Fibroblast of skin of scalp (primary cell): ENCODE measurements at regions not wholly inside any gene's neighbourhood (a gene's known extent, or its start where the extent isn't known, plus 50 kb on each side); places are given as distances from the start of the nearest gene placed in this dataset.

ENCODE experiments used
- DNase-seq: peaks from one replicate; pipeline ENCODE4 v3.0.0-alpha.2; 2013

GRCh38 chr1:212526111-212526491 is 82.5 kb upstream of the ATF3 start:
- no peak for DNase-seq

DNA sequence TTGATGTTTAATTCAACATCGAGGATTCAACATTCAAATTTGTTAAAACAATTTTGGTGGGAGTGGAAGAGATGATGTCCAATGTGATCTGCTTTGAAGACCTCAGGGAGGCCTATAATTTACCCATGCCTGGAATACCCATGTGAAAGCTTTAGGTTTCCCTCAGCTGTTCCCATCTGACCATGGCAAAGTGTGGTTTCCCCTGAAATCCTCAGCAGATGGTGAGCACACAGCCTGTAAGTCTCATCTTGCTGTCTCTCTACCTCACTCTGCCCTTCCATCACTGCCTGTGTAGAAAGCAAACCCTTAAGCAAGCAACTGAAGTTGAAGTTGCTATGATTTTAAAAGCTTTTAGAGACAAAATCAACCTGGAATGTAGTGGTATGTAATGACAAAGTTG is 80.1 kb upstream of the ATF3 start:
- DNase-seq, result no peak

GRCh38 chr1:212529211-212529741 is 79.3 kb upstream of the ATF3 start:
- peak; percentile 65 for DNase-seq

DNA sequence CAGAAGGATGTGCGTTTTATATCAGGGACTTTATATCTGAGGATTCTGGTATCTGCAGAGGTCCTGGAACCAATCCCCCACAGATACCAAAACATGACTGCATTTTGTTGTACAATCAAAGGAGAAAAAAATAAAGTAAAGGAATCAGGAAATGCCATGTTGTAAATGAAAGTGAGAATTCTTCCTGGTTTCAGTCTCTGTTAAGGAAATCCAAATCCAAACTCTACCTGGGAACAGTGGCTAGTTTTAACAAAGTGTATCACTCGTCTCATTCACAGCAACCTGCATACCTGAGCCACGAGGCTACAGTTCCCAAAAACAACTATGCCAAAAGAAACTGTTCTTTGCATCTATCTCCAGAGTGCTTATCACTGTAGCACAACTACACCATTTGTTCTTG is 77.3 kb upstream of the ATF3 start:
- no peak for DNase-seq

DNA sequence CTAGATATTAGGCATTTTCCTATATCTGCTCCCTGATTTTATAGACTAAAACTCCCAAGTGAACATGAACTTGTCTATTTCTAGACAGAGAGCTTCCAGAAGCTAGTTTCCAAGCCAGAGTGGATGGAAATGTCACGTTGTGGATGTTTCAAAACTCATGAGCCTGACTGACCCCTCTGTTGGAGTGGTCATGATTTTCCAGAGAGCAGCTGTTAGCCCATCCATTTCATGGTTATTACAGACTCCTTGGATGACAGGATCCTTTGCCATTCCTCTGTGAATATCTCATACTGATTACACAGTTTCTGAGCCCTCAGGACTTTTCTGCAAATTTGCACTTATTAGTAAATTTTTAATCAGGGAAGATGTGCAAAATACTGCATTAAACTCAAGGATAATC is 76.8 kb upstream of the ATF3 start:
- no peak for DNase-seq

GRCh38 chr1:212532469-212533147 is 76.0 kb upstream of the ATF3 start:
- DNase-seq, result no peak

DNA sequence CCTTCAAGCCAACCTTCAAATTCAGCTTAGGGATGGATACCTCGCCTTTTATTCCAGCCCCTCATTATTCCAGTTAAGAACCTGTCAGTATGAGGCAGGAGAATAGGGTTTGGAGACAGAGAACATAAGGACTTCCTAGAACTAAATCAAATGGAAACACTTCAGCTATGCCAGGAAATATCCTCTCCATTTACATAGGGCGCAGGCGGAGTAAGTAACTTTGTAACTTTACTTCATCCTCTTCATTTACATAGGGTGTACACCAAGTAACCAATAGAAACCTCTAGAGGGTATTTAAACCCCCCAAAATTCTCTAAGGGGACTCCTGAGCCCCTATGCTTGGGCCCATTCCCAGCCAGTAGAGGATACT is 75.4 kb upstream of the ATF3 start:
- DNase-seq, result no peak

DNA sequence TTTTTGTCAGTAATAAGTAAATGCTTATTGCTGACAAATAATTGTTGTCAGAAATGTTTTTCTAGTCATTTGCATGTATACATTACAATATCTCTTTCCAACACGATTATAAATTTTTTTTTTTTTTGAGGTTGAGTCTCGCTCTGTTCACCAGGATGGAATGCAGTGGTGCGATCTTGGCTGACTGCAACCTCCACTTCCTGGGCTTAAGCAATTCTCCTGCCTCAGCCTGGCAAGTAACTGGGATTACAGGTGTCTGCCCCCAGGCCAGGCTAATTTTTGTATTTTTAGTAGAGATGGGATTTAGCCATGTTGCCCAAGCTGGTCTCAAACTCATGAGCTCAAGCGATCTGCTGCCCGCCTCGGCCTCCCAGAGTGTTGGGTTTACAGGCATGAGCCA is 72.0 kb upstream of the ATF3 start:
- DNase-seq, result no peak

GRCh38 chr1:212537610-212538009 is 71.0 kb upstream of the ATF3 start:
- no peak for DNase-seq

DNA sequence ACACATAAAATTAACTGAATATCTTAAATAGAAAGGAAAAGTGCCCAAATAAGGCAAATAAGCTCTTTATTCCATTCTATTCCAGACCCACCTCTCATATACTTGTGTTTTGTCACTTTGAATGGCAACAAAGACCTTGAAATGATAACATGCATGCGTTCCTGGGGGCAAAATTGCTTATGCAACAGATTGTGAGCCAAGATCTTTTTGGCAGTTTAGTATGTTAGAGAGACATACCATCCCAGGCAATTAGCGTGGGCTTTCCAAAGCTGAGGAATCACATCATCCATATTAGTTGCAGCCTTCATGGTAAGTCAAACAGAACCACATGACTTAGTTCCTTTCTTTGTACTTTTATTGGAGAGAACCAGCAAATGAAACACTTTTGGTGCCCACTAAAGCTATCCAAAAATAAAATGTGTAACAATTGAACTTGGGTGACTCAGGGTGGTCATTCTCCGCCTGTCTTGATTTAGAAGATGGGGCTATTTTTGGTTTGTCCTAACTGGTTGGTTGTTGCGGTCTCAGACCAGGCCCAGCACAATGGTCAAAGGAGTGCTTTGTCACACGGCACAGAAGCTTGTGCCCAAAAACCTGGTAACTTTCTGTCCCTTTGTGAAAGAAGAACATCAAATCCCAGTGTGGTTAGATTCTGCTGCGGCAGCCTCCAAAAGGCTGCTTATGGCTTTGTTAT is 68.7 kb upstream of the ATF3 start:
- no peak for DNase-seq

DNA sequence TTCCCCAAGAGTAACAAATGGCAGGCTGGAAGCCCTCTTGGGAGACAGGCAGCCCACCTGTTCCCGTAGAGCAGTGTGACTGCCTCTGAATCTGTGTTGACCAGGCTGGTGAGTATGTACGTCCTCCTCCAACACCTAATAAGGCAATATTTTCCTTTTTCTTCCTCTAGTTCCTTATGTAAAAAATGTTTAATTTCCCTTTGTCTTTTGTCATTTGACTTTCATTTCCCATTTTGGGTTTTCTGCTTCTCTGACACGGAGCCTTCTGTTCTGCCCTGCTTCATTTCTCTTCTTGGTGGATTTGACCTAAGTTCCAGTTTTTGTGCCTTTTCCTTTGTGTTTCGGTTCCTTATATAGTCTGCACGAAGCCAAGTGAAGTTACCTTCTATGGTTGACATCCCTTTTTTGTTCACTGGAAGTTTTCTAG is 65.8 kb upstream of the ATF3 start:
- no peak for DNase-seq

DNA sequence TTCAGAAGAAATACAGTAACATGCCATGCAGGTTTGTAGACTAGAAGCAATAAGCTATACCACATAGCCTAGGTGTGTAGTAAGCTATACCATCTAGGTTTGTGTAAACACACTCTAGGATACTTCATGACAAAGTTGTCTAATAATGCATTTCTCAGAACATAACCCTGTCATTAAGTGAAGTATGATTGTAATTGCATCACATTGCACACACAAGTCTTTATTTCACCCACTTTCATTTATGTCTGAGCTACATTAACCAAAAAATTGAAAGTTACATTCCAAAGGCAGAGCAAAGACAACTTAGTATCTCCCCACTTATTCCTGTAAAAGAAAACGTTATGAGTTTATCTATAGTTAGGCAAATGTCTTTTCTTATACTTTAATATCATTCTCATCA is 64.5 kb upstream of the ATF3 start:
- no peak for DNase-seq

GRCh38 chr1:212545941-212546635 is 62.5 kb upstream of the ATF3 start:
- no peak for DNase-seq

DNA sequence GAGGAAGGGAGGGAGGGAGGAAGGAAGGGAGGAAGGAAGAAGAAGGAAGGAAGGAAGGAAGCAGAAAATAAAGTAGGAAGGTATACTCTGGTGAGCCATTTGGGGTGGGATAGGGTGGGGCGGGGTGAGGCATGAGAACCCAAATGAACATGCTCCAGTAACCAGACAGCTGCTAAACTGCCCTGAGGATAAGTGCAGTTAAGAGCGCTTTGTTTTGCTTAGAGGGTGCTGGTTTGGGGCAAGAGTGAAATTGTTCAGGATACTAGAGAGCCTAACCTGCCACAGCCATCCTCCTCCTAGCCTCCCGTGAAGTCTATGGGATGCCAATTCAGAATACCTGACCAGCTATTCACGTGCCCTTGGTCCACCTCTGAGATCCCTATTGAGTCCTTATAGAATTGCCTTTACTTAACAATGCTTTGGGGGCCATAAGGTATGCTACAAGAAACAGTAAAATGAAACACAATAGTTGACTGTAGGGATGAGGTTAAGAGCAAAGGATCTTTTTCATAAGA is 59.0 kb upstream of the ATF3 start:
- DNase-seq, result no peak

GRCh38 chr1:212551929-212552328 is 56.6 kb upstream of the ATF3 start:
- no peak for DNase-seq

GRCh38 chr1:212553676-212554075 is 54.9 kb upstream of the ATF3 start:
- no peak for DNase-seq

- DNase-seq, result peak; percentile 46
Measured at GRCh38 chr1:212554401-212554800, 54.2 kb upstream of the ATF3 start.

GRCh38 chr1:212555426-212555825 is 53.1 kb upstream of the ATF3 start:
- no peak for DNase-seq

DNA sequence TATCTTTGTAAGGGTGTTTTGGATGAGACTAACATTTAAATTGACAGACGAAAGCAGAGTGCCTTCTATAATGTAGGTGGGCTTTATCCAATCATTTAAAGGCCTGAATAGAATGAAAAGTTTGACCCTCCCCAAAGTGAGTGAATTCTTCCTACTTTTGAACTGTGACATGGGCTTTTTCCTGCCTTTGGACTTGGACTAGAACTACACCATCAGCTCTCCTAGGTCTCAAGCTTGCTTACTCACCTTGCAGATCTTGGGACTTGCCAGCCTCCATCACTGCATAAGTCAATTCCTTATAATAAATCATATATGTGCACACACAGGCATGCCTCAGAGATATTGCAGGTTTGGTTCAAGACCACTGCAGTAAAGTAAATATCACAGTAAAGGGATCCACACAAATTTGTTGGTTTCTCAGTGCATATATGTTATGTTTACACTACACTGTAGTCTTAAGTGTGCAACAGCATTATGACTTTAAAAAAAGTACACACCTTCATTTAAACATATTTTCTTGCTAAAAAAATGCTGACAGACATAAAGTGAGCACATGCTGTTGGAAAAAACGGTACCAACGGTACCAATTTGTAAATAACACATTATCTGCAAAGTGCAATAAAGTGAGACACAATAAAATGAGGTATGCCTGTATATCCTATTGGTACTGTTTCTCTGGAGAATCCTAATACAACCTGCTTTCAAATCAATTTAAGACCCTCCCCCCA is 51.6 kb upstream of the ATF3 start:
- DNase-seq, result no peak

DNA sequence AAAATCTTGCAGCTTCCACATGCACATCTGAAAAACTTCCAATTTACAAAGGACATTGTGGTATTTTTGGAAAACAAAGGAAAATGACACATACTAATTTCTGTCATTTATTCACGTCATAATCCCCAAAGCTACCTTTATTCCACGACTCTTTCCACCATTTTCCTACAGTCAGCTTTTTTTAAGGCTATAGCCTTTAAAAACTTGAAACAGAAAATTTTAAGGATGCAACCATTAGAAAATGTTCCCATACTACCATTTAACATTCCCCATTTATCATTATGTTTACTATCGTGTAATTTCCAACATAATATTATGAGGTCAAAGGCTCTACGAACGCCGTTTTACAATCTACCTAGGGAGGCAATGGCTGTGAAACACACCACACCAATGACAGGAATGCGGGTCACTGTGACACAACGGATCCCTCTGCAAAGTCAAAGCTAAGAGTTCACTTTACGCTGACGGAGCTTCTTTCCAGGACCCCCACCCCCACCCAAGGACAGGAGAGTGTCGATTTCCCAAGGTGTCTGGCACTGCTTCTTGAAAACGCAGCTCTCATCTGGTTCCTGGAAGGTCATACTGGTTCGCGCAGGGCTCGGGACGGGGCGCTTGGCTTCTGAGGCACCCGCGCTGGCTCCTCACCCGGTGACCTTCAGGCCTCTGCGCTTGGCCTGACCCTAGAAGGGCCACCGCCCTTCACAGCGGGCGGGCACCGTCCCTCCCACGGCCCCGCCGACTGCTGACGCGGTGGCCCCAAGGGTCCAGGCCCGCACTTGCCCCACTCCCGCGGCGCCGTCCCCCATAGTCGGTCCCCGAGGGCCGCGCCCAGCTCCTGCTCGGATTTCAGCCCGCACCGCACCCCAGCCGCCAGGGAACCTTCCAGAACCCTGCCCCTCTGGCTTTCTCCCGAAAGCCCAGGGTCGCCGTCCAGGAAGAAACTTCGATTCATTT is 50.5 kb upstream of the ATF3 start:
- peak; percentile 43 for DNase-seq

- DNase-seq, result peak; percentile 95
Measured at GRCh38 chr1:212558693-212559480, 49.7 kb upstream of the ATF3 start.
